ENCODE measurements at regions not wholly inside any gene's neighbourhood (a gene's known extent, or its start where the extent isn't known, plus 50 kb on each side); places are given as distances from the start of the nearest gene placed in this dataset.

DNA sequence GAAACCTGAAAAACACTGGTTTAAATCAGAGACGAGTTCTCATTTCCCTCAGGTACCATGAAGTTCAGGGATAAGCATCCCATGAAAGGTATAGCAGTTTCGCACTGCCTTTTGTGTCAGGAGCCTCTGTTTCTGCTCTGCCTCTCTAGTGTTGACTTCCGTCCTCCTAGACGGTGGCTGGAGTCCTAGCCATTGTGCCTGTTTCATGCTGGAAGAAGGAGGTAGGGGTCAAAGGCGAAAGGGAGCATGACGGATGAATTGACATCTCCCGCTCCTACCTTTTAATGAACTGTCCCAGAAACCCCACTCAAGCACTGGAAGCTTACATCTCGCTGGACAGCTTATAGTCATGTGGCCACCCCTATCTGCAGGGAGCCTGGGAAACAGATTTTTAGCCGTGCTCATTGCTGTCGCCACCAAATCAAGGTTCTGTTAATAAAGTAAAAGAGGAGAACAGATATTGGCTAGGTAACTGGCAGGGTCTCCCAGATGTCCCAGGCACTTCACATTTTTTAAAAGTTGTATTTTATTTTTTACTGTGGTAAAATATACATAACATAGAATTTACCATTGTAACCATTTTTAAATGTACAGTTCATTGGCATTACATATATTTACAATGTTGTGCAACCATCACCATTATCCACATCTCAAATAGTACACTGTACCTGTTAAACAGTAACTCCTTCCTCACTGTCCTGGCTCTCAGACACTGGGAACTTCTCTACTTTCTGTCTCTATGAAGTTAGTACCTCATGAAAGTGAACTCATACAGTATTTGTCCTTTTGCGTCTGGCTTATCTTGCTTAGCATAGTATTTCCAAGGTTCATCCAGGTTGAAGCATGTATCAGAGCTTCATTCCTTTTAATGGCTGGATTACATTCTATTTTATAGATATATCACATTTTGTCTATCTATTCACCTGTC, 55.0 kb upstream of the CTLA4 start (continued):
- TF ChIP-seq ZNF225 (CRISPR knock-in tag; IDR thresholded peaks at IDR 0.05) (no peak), NCOA1 (CRISPR knock-in tag; IDR thresholded peaks at IDR 0.05) (no peak), CEBPB (IDR thresholded peaks at IDR 0.05; ENCODE audit: borderline replicate concordance, low read depth, low read length) (peak; percentile 98), ZNF598 (CRISPR knock-in tag; IDR thresholded peaks at IDR 0.05; ENCODE audit: borderline replicate concordance) (0 out of 2 replicates have a peak, but pooled peaks have one; percentile 13), GABPB1 (CRISPR knock-in tag; IDR thresholded peaks at IDR 0.05) (no peak), MZF1 (CRISPR knock-in tag; IDR thresholded peaks at IDR 0.05; ENCODE audit: borderline replicate concordance) (no peak), ZNF678 (CRISPR knock-in tag; IDR thresholded peaks at IDR 0.05) (no peak), ZNF556 (CRISPR knock-in tag; IDR thresholded peaks at IDR 0.05; ENCODE audit: borderline replicate concordance) (0 out of 2 replicates have a peak, but pooled peaks have one; percentile 18), NFKB2 (CRISPR knock-in tag; IDR thresholded peaks at IDR 0.05; ENCODE audit: borderline replicate concordance) (no peak), ZNF350 (CRISPR knock-in tag; IDR thresholded peaks at IDR 0.05; ENCODE audit: borderline replicate concordance, low read depth) (no peak), ZBTB3 (CRISPR knock-in tag; IDR thresholded peaks at IDR 0.05; ENCODE audit: borderline replicate concordance, low read depth) (no peak), USF2 (IDR thresholded peaks at IDR 0.05; ENCODE audit: low read depth, low read length) (no peak), USF2 (CRISPR knock-in tag; IDR thresholded peaks at IDR 0.05; ENCODE audit: borderline replicate concordance) (no peak), SIX4 (CRISPR knock-in tag; IDR thresholded peaks at IDR 0.05) (peak; percentile 32; the same call in 1 of the 2 replicates), ZNF543 (CRISPR knock-in tag; IDR thresholded peaks at IDR 0.05) (no peak), ZBTB7A (CRISPR knock-in tag; IDR thresholded peaks at IDR 0.05) (no peak), HNF1B (CRISPR knock-in tag; IDR thresholded peaks at IDR 0.05) (no peak), NR0B2 (CRISPR knock-in tag; IDR thresholded peaks at IDR 0.05) (no peak), EZH2 (conservative IDR thresholded peaks at IDR 0.05; ENCODE audit: low read depth, low read length) (no peak), KAT2B (IDR thresholded peaks at IDR 0.05; ENCODE audit: borderline replicate concordance, low read depth, low read length) (no peak), SOX5 (CRISPR knock-in tag; IDR thresholded peaks at IDR 0.05; ENCODE audit: borderline replicate concordance) (peak; percentile 86)
- TF ChIP-seq, protein P1, sequence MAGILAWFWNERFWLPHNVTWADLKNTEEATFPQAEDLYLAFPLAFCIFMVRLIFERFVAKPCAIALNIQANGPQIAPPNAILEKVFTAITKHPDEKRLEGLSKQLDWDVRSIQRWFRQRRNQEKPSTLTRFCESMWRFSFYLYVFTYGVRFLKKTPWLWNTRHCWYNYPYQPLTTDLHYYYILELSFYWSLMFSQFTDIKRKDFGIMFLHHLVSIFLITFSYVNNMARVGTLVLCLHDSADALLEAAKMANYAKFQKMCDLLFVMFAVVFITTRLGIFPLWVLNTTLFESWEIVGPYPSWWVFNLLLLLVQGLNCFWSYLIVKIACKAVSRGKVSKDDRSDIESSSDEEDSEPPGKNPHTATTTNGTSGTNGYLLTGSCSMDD (CRISPR knock-in tag; IDR thresholded peaks at IDR 0.05) = no peak
- TF ChIP-seq, protein P2, sequence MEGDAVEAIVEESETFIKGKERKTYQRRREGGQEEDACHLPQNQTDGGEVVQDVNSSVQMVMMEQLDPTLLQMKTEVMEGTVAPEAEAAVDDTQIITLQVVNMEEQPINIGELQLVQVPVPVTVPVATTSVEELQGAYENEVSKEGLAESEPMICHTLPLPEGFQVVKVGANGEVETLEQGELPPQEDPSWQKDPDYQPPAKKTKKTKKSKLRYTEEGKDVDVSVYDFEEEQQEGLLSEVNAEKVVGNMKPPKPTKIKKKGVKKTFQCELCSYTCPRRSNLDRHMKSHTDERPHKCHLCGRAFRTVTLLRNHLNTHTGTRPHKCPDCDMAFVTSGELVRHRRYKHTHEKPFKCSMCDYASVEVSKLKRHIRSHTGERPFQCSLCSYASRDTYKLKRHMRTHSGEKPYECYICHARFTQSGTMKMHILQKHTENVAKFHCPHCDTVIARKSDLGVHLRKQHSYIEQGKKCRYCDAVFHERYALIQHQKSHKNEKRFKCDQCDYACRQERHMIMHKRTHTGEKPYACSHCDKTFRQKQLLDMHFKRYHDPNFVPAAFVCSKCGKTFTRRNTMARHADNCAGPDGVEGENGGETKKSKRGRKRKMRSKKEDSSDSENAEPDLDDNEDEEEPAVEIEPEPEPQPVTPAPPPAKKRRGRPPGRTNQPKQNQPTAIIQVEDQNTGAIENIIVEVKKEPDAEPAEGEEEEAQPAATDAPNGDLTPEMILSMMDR (CRISPR knock-in tag; IDR thresholded peaks at IDR 0.05) = 0 out of 2 replicates have a peak, but pooled peaks have one; percentile 8

Measured in HepG2 (cell line).